GM18873 (cell line): ENCODE measurements at regions not wholly inside any gene's neighbourhood (a gene's known extent, or its start where the extent isn't known, plus 50 kb on each side); places are given as distances from the start of the nearest gene placed in this dataset.

ENCODE experiments used
- ATAC-seq: cut with Tn5 transposase; IDR thresholded peaks from one replicate; pipeline ENCODE4 v1.9.1; 2021; ENCODE audit warnings: mild to moderate bottlenecking, moderate library complexity, moderate number of reproducible peaks; ENCODE audit not compliant: unreplicated experiment, low FRiP score

- ATAC-seq: no peak
Measured at GRCh38 chr9:660227-660626, 181.3 kb upstream of the DMRT1 start.

GRCh38 chr9:663541-663940 is 178.0 kb upstream of the DMRT1 start:
- no peak for ATAC-seq

DNA sequence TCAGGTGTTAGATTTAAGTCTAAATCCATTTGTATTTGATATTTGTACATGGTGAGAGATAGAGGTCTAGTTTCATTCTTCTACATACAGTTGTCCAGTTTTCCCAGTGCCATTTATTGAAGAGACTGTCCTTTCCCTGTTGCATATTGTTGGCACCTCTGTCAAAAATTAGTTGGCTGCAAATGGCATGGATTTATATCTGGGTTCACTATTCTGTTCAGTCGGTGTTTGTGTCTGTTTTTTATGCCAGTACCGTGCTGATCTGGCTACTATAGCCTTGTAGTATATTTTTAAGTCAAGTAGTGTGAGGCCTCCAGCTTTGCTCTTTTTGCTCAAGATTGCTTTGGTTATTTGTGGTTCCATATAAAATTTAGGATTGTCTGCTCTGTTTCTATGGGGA is 176.2 kb upstream of the DMRT1 start:
- no peak for ATAC-seq

DNA sequence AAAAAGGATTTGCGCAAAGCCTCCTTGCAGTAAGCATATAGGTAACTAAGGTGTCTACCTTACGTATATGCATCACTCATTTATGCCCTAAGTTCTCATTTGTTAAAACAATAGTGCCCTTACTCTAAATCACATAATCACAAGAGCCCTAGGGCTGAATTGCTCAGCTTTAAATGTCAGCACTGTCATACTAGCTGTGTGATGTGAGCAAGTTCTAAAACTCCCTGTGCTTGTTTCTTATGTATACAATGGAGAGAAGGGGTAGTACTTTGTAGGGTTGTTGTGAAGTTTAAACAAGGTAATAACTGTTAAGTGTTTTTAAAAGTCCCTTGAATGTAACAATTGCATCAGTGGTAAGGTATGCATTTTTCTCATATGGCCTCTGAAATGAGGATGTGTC is 169.5 kb upstream of the DMRT1 start:
- ATAC-seq: no peak

- ATAC-seq: no peak
Measured at GRCh38 chr9:672851-673250, 168.6 kb upstream of the DMRT1 start.

DNA sequence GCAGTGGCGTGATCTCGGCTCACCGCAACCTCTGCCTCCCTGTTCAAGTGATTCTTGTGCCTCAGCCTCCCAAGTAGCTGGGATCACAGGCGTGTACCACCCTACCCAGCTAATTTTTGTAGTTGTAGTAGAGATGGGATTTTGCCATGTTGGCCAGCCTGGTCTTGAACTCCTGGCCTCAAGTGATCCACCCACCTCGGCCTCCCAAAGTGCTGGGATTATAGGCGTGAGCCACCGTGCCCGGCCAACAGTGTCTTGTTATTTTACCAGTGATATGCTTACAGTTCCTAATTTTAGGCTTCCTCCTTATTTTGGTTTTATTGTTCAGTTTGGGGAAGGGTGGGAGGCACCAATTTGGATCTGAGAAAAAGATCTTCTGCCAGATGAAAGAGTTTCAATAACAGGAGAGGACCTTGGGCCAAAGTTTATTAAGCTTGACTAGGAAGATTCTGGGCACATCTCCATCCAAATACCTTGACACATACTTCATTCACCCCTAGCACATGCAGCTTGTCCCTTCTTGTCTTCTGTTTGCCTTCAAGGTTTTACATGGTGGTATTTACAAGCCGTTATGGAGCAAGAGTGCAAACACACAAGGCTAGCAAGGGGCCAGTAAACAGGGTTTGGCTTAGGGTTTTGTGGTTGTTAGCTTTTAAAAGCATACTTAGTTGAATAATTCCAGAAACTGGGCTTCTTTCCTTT is 168.1 kb upstream of the DMRT1 start:
- ATAC-seq: no peak

GRCh38 chr9:673966-674526 is 167.5 kb upstream of the DMRT1 start:
- ATAC-seq: no peak

DNA sequence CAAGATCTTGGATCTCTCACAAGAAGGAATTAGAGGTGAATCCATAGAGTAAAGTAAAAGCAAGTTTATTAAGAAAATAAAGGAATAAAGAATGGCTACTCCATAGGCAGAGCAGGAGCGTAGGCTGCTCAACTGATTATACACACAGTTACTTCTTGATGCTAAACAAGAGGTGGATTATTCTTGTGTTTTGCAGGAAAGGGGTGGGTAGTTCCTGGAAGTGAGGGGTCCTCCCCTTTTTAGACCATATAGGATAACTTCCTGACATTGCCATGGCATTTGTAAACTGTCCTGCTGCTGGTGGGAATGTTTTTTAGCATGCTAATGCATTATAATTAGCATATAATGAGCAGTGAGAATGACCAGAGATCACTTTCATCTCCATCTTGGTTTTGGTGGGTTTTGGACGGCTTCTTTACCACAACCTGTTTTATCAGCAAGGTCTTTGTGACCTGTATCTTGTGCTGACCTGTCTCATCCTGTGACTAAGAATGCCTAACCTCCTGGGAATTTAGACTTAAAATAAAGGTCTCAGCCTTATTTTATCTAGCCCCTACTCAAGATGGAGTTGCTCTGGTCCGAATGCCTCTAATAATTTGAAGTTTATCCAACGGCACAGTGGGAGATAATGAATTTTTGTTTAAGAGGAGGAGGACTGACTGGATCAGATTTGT is 165.7 kb upstream of the DMRT1 start:
- no peak for ATAC-seq

GRCh38 chr9:676780-677438 is 164.6 kb upstream of the DMRT1 start:
- no peak for ATAC-seq

DNA sequence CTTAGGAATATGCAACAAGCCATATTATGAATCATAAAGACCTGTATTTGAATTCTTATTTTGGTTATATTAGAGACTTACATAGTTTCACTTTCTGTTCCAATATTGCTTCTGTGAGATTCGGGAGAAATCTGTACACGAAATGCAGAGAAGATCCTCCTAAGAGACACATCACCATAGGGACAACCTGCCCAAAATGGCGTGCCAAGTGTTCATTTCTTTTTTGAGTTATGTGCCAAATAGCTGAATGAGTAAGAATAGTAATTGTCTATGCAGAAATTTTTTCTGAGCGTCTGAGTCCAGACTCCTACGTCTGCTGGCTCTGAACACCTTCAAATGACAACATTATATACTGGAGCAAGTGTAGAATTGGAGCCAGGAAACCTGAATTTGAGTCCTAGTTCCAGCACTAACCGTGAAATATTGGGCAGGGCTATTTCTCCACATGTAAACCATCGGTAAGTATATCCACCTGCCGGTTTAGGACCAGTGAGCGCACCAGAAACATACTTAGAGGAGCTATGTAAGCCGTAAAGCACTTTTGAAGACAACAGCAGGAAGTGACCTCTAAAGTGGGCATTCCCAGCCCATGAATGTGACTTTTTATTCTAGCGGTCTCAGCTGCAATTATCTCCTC is 163.9 kb upstream of the DMRT1 start:
- no peak for ATAC-seq

DNA sequence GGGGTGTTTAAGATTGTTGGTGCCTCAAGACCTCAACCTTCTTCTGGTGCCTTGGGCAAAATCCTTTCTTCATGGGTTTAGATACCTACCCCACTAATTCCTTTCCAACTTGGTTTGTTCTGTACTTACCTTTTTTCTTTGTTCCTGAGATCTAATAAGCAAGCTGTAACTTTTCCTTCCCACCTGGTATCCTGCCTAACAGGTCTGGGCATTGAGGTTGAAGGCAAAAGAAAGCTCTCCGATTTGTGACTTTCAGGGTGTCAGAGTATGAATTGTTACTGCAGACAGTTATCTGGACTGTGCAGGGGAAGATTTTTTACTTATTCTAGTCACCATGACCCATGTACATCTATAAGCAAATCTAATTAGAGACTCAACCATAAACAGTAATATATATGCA is 162.6 kb upstream of the DMRT1 start:
- ATAC-seq: no peak

DNA sequence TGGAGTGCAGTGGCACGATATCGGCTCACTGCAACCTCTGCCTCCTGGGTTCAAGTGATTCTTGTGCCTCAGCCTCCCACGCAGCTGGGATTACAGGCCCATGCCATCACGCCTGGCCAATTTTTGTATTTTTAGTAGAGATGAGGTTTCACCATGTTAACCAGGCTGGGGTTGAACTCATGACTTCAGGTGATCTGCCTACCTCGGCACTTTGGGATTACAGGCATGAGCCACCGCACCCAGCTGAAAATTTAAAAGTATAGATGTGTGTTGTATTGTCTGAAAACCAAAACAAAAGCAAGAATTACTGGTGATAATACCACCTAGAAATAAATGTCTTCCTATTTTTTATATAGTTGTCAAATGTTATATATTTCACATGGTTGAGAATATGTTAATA is 162.0 kb upstream of the DMRT1 start:
- no peak for ATAC-seq

DNA sequence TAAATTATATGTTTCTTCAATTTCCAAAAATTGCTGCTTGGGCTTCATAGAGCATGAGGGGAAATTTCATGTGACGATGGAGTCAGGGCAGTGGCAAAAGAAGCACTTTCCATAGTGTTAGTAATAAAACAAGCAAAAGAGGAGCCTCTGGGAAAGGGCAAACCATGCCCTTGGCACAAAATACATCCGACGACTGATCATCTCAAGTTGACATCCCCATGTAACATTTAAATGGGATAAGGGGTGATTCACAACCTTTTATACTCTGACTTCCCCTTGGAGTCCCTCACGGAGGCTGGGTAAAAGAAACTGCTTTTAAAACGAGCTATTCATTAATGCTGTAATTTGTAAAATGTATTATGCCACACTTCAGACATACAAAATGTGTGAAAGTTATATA is 161.4 kb upstream of the DMRT1 start:
- ATAC-seq: no peak

- no peak for ATAC-seq
Measured at GRCh38 chr9:682633-683508, 158.6 kb upstream of the DMRT1 start.

DNA sequence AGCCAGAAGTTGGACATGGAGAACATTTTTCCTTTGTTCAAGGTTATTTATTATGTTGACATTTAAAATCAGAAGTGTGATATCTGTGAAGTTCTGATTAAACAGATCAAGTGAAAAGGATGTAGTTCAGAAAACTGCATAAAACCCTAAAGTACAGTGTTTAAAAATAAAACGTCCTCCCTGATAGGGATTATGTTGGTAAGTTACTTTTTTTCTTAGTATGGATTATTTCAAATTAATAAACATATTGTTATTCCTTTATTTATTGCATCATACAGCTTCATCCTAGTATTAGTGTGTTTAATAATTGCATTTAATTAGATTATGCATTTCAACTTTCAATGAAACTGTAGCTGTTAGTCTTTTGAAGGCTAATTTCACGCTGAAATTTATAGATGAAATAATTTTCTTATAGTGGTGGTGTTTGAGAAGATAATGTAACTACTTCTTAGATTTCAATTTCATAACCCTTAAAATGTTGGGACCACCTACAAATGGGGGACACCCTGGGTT is 157.9 kb upstream of the DMRT1 start:
- no peak for ATAC-seq

DNA sequence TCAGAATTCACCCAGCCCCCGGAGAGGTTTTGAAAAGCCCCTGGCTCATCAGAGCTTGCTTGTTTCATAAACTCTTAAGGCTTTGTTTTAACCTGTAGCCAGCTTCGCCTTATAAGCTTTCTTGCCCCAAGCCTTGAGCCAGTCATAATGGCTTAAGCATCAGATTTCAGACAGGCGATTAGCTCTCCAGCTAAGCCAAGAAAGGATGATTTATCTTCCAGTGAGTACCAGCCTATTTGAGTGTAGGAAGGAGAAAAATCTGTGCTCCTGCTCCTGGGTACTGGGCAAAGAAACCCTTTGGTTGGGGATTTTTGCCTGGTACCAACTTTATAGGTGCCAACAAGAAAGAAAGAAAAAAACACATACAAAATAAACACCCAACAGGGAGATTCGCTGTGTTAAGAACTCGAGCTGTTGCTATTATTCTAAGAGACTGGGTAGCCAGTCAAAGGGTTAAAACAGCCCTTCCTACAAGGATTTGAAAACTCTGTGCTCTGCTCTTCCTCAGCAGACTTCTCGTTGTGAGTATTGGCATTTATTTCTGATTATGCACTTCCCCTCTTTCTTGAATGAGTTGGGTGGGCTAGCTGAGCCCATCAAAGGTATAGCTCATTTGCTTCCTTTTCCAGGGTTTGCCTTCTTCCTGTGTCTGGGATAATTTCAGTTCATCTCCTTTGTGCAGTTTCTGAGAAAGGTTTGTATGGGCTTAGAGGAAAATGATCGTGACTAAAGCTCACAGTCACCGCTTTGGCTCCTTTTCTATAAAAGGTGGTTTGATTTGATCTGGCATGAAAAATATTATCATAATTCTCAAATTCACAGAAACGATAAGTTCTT is 157.2 kb upstream of the DMRT1 start:
- ATAC-seq: no peak

DNA sequence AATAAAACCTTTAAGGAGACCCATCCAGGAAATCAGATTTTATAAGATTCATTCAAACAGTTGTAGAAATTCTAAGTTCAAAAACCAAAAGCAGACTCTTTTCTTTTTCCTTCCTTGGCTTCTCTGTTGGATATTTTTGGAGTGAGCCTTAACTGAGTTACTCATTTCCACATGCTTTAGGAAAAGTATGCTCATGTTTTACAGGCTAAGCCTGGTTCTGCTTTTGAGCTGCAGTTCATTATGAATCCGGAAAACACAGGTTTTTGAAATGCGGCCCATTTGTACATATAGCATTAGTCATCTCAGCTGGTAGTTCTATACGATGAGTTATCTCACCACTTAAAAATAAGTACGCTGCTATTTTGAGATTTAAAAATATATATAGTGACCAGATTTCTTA is 156.6 kb upstream of the DMRT1 start:
- no peak for ATAC-seq

DNA sequence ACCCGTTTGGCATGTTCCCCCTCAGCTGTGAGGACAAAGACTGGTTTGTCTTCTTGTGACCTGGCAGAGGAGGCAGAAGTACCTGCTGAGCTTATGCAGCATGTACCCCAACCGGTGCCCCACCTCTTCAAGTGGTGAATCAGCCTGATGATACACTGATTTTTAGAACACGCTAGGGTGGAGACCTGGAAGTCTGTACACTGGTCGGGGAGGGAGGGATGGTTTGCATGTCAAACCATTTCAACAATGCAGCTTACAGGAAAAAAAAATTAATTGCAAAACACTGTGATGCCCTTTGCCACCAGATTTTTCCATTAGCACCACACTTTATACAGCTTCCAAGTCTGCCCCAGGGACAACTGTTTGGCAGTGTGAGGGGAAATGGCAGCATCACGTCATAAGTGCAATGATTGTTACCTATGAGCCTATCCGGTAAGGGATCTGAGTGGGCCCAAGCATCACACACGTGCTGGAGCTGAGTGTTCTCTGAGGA is 155.1 kb upstream of the DMRT1 start:
- no peak for ATAC-seq
